B cell (primary cell): ENCODE measurements at regions not wholly inside any gene's neighbourhood (a gene's known extent, or its start where the extent isn't known, plus 50 kb on each side); places are given as distances from the start of the nearest gene placed in this dataset.

Experiments used
- ATAC-seq: fragments of 200-7000 bp; cut with Tn5 transposase; one replicate; pipeline ENCODE4 v1.10.0; 2021; ENCODE audit warnings: low read depth, mild to moderate bottlenecking, moderate number of reproducible peaks, moderate library complexity
- CTCF ChIA-PET: fragments of 350-600 bp; sonication (Branson Sonifier 250); formaldehyde crosslinking; loops from one replicate; lab custom pipeline; 2021; ENCODE audit warnings: antibody characterized with exemption, inconsistent platforms; lab: Charles Lee
- POLR2A ChIA-PET: fragments of 350-600 bp; sonication (Branson Sonifier 250); formaldehyde crosslinking; loops from one replicate; lab custom pipeline; 2021; ENCODE audit warnings: antibody characterized with exemption; lab: Charles Lee
- DNase-seq: peaks from one replicate; pipeline ENCODE4 v3.0.0; 2013
- H2AFZ ChIP-seq: 2 replicates; pipeline ENCODE4 v1.6.1; 2012; ENCODE audit warnings: mild to moderate bottlenecking, low read depth, low read length; ENCODE audit not compliant: insufficient read depth, poor library complexity, severe bottlenecking
- H3K27ac ChIP-seq, 2 donors: 1 replicate in 1 of 2; 2 replicates in 1 of 2; pipeline ENCODE4 v1.5.1; 2012 to 2013; ENCODE audit warnings: low read length in 2 of 2, mild to moderate bottlenecking in 2 of 2, moderate library complexity in 1 of 2
- H3K27me3 ChIP-seq, 4 experiments: fragments of 200-600 bp in 1 of 4; sonication (generic) in 1 of 4; replicated peaks in 1 of 4; 1 replicate in 2 of 4; 2 replicates in 2 of 4; pipeline versions ENCODE4 v1.6.1 to v1.7.0; 2013 to 2016; ENCODE audit warnings: low read length in 3 of 4, mild to moderate bottlenecking in 2 of 4, mixed read lengths in 1 of 4, moderate library complexity in 1 of 4; ENCODE audit not compliant: insufficient read depth in 4 of 4, control insufficient read depth in 3 of 4; ENCODE audit errors: control extremely low read depth in 1 of 4
- H3K36me3 ChIP-seq, 2 experiments: replicated peaks in 1 of 2; 1 replicate in 1 of 2; 2 replicates in 1 of 2; pipeline versions ENCODE4 v1.6.1 to v1.7.1; 2013; ENCODE audit warnings: low read length in 1 of 2; ENCODE audit not compliant: insufficient read depth in 2 of 2, control insufficient read depth in 1 of 2; ENCODE audit errors: control extremely low read depth in 1 of 2, extremely low read depth in 1 of 2
- H3K4me1 ChIP-seq, 2 donors: fragments of 200-600 bp in 1 of 2; sonication (generic) in 1 of 2; 1 replicate in 1 of 2; 2 replicates in 1 of 2; pipeline versions ENCODE4 v1.5.1 to v1.6.1; 2013 to 2017; ENCODE audit warnings: low read length in 2 of 2; ENCODE audit not compliant: control insufficient read depth in 2 of 2, insufficient read depth in 2 of 2
- H3K4me2 ChIP-seq: replicated peaks from 2 replicates; pipeline ENCODE3; 2012; ENCODE audit warnings: mild to moderate bottlenecking, low read depth, low read length; ENCODE audit not compliant: poor library complexity, severe bottlenecking
- H3K4me3 ChIP-seq, 5 experiments: fragments of 200-600 bp in 1 of 5; sonication (generic) in 1 of 5; 1 replicate in 3 of 5; 2 replicates in 2 of 5; pipeline versions ENCODE4 v1.5.1 to v1.7.0; 2011 to 2016; ENCODE audit warnings: low read length in 4 of 5, mild to moderate bottlenecking in 4 of 5, low read depth in 2 of 5, control low read depth in 1 of 5, moderate library complexity in 1 of 5; ENCODE audit not compliant: insufficient read depth in 1 of 5; ENCODE audit errors: control extremely low read depth in 1 of 5, extremely low read depth in 1 of 5
- H3K79me2 ChIP-seq: fragments of 200-600 bp; sonication (generic); one replicate; pipeline ENCODE4 v1.6.0; 2016; ENCODE audit warnings: low read length; ENCODE audit not compliant: control insufficient read depth, insufficient read depth
- H3K9ac ChIP-seq: fragments of 200-600 bp; sonication (generic); 2 replicates; pipeline ENCODE4 v1.6.1; 2017; ENCODE audit warnings: mild to moderate bottlenecking, low read length, moderate library complexity
- H3K9me3 ChIP-seq, 3 donors: one replicate each; pipeline versions ENCODE4 v1.6.1 to v1.7.1; 2013; ENCODE audit warnings: low read length in 2 of 3; ENCODE audit not compliant: control insufficient read depth in 2 of 3, insufficient read depth in 1 of 3; ENCODE audit errors: control extremely low read depth in 1 of 3
- H4K20me1 ChIP-seq: 2 replicates; pipeline ENCODE4 v1.6.0; 2012; ENCODE audit warnings: mild to moderate bottlenecking, low read length; ENCODE audit not compliant: insufficient read depth, control insufficient read depth, poor library complexity, severe bottlenecking
- H3K27ac Mint-ChIP-seq: one replicate; pipeline ENCODE4 v1.8.0; 2021; ENCODE audit warnings: mixed read lengths
- H3K27me3 Mint-ChIP-seq: one replicate; pipeline ENCODE4 v1.8.0; 2021; ENCODE audit warnings: mixed read lengths
- H3K4me1 Mint-ChIP-seq: one replicate; pipeline ENCODE4 v1.8.0; 2021; ENCODE audit warnings: mixed read lengths
- H3K4me3 Mint-ChIP-seq: one replicate; pipeline ENCODE4 v1.8.0; 2021; ENCODE audit warnings: mixed read lengths
- H3K9me3 Mint-ChIP-seq: one replicate; pipeline ENCODE4 v1.8.0; 2022; ENCODE audit warnings: mixed read lengths; ENCODE audit not compliant: insufficient read depth
- EZH2 ChIP-seq: IDR thresholded peaks from 2 replicates; pipeline ENCODE4 v1.6.1; 2012; ENCODE audit warnings: borderline replicate concordance, low read depth, mild to moderate bottlenecking, moderate library complexity, low read length; ENCODE audit not compliant: insufficient read depth, poor library complexity, severe bottlenecking
- WGBS: methylation state at CpG from one replicate; pipeline ENCODE4 v1.1.5; 2013; ENCODE audit warnings: missing lambda C conversion rate; ENCODE audit not compliant: insufficient coverage; 5-methylcytosine and 5-hydroxymethylcytosine counted together
- intact Hi-C: fragments of 100-400 bp; cut with micrococcal nuclease; formaldehyde crosslinking; loops from one replicate; pipeline ENCODE4 v1.10.0; 2022
- TF ChIP-seq, protein P1 (sequence below): fragments of 200-600 bp; IDR thresholded peaks from one replicate; pipeline ENCODE4 v1.8.0; 2022; ENCODE audit warnings: antibody characterized with exemption, mild to moderate bottlenecking

DNA sequence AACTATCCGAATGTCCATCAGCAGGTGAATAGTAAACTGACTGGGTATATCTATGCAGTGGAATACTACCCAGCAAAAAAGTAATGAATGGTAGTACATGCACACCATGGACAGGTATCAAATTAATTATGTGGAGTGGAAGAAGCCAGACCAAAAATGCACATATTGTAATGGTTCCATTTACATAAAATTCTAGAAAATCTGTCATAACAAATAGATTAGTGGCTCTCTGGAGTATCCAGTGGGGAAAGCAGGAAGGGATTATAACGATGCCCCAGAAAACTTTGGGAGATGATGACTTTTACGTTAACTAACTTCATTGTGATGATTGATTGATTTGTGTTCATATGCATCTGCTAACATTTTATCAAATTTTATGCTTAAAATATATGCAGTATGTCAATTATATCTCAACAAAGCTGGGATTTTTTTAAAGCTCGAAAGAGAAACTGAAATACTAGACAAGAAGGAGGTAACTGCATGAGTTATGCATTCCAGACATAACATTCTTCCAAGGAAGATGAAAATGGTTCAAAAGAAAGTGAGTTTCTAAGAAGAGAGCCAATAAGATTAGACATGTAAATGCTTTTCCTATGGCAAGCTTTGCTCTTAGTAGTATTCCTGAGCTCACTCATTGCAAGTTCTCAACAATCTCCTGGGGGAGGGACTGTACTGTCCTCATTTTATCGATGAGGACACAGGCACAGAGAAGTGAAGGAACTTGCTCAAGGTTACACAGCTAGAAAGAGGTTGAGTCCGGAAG, 58.6 kb upstream of the MSX1 start:
- Mint-ChIP-seq H3K27ac (no peak overlapping the region), H3K4me1 (no peaks in the 10 kb centered on the region), H3K9me3 (peaks cover 2% of the 10 kb centered on the region), H3K27me3 (peaks cover 11% of the 10 kb centered on the region), H3K4me3 (no peak overlapping the region)
- CTCF ChIA-PET: no interaction called here
- no peaks in the 10 kb centered on the region for H3K4me1 ChIP-seq
- peaks cover 0 to 7% (median 0%) of the 10 kb centered on the region in 3 donors for H3K9me3 ChIP-seq
- H3K36me3 ChIP-seq: no peaks in the 10 kb centered on the region
- no peak overlapping the region for H3K4me2 ChIP-seq
- H3K27ac ChIP-seq: no peak overlapping the region
- 94% methylated on average over 2 of the region's 6 CpGs for WGBS
- no peaks in the 10 kb centered on the region for H4K20me1 ChIP-seq
- no peak overlapping the region for H3K9ac ChIP-seq
- intact Hi-C loops: no loop called here
- TF ChIP-seq, protein P1, sequence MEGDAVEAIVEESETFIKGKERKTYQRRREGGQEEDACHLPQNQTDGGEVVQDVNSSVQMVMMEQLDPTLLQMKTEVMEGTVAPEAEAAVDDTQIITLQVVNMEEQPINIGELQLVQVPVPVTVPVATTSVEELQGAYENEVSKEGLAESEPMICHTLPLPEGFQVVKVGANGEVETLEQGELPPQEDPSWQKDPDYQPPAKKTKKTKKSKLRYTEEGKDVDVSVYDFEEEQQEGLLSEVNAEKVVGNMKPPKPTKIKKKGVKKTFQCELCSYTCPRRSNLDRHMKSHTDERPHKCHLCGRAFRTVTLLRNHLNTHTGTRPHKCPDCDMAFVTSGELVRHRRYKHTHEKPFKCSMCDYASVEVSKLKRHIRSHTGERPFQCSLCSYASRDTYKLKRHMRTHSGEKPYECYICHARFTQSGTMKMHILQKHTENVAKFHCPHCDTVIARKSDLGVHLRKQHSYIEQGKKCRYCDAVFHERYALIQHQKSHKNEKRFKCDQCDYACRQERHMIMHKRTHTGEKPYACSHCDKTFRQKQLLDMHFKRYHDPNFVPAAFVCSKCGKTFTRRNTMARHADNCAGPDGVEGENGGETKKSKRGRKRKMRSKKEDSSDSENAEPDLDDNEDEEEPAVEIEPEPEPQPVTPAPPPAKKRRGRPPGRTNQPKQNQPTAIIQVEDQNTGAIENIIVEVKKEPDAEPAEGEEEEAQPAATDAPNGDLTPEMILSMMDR: no peak
- TF ChIP-seq EZH2: no peak
- H2AFZ ChIP-seq: no peak overlapping the region
- DNase-seq (no peak), ATAC-seq (no peak)
- H3K79me2 ChIP-seq: no peaks in the 10 kb centered on the region
- H3K27me3 ChIP-seq: no peaks in the 10 kb centered on the region
- POLR2A ChIA-PET: no interaction called here
- H3K4me3 ChIP-seq: no peak overlapping the region

- CTCF ChIA-PET: no interaction called here
- peaks cover 0 to 3% of the 10 kb centered on the region in 2 donors for H3K4me1 ChIP-seq
- Mint-ChIP-seq H3K27me3 (peaks cover 25% of the 10 kb centered on the region), H3K9me3 (peaks cover 10% of the 10 kb centered on the region), H3K4me1 (peaks cover 4% of the 10 kb centered on the region), H3K4me3 (no peak overlapping the region), H3K27ac (no peak overlapping the region)
- no peaks in the 10 kb centered on the region for H3K27me3 ChIP-seq
- H3K9ac ChIP-seq: no peak overlapping the region
- H3K79me2 ChIP-seq: no peaks in the 10 kb centered on the region
- H3K36me3 ChIP-seq: no peaks in the 10 kb centered on the region
- TF ChIP-seq EZH2: no peak
- TF ChIP-seq, protein P1: no peak
- no peak overlapping the region for H2AFZ ChIP-seq
- H3K9me3 ChIP-seq: peaks cover 0 to 30% (median 7%) of the 10 kb centered on the region in 3 donors
- intact Hi-C loops: no loop called here
- no peak overlapping the region for H3K4me2 ChIP-seq
- H3K4me3 ChIP-seq: no peak overlapping the region
- H4K20me1 ChIP-seq: no peaks in the 10 kb centered on the region
- H3K27ac ChIP-seq: no peak overlapping the region
- DNase-seq (no peak), ATAC-seq (no peak)
- WGBS: 60% methylated on average over 1 of the region's 1 CpG
- POLR2A ChIA-PET: no interaction called here
These were observed 65.0 kb upstream of the MSX1 start for GRCh38 chr4:4794421-4794820.
